GM19395 (cell line): ENCODE measurements at regions not wholly inside any gene's neighbourhood (a gene's known extent, or its start where the extent isn't known, plus 50 kb on each side); places are given as distances from the start of the nearest gene placed in this dataset.

Experiments
- ATAC-seq: cut with Tn5 transposase; IDR thresholded peaks from one replicate; pipeline ENCODE4 v1.9.1; 2021; ENCODE audit warnings: mild to moderate bottlenecking, moderate library complexity; ENCODE audit not compliant: unreplicated experiment

DNA sequence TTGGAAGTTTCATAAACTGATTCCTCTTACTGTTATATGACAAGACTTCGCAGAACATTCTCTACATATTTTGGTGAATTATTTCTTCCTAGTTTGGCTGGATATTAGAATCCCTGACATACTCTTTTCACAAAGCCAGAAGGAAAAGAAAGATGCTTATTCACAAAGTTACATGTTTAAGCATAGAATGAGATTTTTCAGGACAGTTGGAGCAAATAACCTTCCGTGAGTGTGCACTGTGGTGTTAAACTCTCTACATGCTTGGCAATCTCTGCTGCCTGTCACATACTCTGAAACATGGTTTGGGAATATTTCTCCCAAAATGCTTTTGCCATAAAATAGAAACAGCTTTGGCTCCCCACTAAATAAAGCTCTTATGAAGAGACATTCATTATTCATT lies 230.0 kb upstream of the MTNR1B start:
- ATAC-seq, result no peak

DNA sequence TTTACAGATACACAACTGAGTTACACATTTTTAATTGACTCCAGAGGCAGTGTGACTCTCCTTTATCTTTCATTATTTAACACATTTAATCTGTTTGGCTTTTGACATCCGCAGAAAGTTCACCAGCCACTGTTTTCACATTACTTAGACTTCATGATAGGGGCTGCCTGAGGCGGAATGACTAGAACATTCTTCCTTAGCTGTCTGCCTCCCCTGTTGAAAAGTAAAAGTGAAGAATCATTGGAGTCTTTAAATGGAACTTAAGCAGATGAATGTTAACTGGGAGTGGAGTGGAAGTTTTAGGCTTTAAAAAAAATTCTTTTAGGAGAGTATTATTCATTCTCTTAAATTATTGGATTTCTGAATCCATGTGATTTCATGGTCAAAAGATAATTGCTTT lies 229.2 kb upstream of the MTNR1B start:
- no peak for ATAC-seq

DNA sequence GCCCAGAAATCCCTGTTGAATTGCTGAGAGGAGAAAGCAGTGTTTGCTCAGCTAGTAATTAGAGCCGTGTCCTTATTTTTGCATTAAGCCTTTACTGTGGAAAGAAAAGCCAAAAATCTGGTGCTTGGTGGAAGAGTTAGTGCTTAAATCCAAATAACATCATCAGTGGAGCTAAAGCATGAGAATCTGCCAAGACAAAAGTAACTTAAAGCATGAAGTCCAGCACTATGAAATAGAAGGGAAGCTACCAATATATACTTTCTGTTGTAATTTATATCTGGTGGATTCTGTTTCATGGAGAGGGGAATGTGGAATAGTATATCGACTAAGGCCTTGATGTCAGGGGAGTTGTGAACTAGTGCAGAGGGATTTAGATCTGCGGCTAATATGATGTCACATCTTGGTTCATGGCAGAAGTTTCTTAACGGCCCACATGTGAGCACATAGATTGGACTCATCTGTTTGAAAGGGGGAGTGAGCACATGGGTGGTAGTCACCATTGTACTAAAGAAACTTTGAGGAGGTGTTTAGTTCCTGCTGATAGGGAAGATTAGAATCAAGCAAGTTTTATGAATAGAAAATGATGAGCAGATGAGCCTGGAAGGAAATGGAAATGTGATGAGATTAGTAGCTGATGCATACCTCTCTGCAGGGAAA lies 224.4 kb upstream of the MTNR1B start:
- no peak for ATAC-seq

DNA sequence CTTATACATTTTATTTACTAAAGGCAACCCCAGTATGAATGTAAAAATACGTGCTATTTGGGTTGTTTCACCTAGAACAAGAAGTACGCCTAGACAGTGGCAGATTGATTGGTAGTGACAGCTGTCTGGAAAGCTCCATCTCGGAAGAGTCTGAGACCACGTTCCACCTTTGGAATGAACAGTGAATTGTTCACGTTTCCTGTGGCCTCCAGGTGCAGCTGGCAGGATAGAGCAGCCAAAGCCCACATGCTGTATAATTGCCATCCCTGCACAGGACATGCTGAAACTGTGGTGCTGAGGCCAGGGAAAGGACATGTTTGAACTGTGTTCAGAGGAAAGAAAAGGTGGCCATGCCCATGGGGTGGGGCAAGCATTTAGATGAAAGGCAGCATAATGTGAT lies 218.7 kb upstream of the MTNR1B start:
- no peak for ATAC-seq

DNA sequence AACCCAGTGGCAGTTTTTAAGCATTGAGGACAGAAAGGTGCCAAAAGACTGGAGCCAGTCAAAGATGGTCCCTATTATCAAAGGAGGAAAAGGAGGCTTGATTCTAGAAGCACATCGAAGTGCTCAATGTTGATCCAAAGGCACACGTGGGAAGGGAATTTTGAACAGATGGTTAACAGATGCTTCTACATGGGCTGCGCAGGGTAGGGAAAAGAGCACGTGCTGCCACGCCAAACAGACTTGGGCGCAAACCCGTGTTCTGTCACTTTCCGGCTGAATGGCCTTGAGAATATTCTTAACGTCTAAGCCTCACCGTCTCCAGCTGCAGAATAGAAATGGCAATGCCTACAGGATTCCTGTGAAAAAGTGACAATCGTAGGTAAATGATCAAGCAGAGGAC lies 217.9 kb upstream of the MTNR1B start:
- ATAC-seq, result no peak

DNA sequence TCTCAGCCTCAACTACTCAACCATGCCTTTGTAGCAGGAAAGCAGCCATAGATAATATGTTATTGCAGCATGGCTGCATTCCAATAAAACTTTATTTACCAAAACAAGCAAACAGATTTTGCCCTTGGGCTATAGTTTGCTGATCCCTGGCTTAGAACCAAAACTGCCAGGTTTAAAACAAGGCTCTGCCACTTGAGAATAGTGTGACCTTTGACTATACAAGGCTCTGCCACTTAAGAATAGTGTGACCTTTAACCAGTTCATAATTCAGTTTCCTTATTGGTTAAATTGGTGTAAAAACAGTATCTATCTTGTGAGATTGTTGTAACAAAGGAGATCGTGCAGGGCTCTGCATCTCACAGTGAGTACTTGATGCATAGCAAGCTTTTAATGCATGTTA lies 217.3 kb upstream of the MTNR1B start:
- no peak for ATAC-seq

DNA sequence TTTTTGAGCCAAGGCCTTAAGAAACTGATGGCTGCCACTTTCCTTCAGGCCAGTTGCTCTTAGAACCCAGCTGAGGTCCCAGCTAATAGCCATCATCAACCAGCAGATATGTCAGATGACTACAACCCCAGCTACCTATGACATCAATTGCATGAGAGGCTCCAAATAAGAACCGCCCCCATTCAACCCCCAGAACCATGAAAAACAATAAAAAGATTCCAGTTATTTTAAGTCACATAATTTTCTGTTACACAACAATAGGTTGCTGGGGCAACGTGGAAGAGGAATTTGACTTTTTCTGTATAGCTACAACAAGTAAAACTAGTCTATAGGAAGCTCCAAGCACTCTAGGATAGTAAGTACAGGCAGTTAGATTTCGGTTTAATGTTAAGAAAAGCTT lies 216.3 kb upstream of the MTNR1B start:
- ATAC-seq, result no peak

DNA sequence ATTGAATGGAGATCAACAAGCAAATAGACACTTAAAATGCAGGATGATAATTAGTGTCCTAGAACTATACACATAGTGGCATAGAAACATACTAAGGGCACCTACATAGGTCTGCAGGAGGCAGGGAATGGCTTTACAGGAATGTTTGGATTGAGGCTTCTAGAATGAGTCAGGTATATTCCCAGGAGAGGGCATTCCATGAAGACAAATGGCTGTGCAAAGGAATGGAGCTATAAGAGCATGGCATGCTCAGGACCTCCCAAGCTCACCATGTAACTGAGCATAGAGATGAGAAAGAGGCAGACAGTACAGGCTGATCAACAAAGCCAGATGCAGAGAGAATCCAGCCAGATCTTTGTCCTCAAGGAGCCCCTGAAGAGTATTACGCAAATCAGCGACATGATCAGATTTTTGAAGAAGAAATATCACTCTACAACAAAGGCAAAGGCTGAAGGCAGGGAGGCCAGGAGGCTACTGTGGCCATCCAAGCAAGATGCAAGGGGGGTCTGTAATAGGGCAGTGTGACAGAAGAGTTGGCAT lies 211.1 kb upstream of the MTNR1B start:
- no peak for ATAC-seq

DNA sequence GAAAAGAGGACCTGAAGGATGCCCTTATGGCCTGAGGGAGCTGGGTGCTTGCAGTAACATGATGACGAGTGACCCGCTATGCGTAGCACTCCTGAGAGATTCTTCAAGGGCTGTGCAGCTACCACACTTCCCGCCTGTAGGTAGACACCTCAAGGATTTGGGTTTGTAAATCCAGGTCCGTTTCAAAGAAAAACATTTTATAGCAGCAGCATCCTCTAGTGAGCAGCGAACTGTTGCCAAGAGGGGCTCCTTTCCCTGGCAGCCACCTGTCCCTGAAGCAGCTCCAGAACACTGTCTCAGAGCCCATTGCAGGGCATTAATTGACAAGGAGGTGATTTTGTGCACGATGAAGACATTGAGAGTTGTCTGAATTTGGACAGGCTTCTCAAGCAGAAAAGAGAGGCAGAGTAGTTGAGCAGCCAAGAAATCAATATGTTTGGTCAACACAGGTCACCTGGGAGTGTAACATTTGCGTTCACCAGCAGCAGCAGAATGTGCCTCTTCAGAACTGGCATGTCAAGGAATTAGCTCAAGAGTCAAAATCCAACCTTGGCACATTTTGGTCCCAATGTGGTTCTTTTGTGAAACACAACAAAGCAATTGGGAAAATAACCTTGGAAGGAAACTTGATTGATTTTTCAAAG lies 209.8 kb upstream of the MTNR1B start:
- ATAC-seq, result no peak

DNA sequence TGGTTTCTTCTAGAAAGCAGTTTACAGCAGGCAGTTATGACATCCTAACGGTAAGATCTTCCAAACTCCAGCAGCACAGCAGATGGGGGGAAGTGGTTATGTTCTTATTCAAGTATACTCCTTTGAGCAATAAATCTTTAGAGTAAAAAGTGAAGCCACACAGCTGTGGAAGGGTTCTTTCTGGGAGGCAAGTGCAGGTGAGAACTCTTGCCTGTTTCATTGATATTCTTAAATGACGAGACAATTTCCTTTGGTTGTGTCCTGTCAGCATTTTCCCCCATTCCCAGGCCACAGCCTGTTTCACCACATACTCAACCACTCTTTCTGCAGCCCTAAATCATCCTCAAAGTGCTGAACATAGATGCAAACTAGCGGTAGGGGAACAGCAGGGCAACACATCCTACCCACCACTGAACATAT lies 207.3 kb upstream of the MTNR1B start:
- ATAC-seq, result no peak

DNA sequence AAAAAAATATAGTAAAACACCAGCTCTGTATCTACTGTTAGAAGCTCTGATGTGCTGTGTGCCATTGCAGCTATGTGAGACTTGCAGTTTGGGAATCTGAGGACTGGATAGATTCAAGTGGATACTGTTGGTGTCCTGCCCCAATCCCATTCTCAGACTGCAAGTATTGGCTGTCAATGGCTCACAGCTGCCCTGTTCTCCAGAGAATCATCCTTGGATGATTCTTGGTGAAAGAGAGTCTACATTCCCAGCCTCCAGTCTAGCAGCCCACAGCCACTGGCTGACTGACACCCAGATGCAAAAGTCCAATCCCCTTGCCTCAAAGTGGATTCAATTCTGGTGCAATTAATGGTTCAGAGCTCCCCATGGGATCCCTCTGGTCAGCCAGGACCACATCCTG lies 206.1 kb upstream of the MTNR1B start:
- no peak for ATAC-seq

DNA sequence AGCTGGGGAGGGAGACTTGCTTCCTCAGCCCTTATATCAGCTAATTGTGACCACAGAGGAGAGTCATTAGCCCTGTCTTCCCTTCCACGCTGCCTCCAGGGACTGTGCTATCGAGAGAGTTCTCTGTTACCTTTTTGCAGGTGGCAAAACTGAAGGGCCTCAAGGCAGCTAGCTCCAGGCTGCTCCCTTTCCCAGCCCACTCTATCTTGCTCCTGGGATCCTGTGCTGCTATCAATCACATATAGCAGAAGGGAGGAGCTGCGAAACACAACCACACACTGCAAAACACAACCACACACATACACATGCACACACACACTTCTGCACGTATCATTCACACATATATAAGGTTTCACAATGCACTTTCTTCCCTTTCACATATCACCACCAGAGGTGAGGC lies 205.3 kb upstream of the MTNR1B start:
- ATAC-seq, result no peak

DNA sequence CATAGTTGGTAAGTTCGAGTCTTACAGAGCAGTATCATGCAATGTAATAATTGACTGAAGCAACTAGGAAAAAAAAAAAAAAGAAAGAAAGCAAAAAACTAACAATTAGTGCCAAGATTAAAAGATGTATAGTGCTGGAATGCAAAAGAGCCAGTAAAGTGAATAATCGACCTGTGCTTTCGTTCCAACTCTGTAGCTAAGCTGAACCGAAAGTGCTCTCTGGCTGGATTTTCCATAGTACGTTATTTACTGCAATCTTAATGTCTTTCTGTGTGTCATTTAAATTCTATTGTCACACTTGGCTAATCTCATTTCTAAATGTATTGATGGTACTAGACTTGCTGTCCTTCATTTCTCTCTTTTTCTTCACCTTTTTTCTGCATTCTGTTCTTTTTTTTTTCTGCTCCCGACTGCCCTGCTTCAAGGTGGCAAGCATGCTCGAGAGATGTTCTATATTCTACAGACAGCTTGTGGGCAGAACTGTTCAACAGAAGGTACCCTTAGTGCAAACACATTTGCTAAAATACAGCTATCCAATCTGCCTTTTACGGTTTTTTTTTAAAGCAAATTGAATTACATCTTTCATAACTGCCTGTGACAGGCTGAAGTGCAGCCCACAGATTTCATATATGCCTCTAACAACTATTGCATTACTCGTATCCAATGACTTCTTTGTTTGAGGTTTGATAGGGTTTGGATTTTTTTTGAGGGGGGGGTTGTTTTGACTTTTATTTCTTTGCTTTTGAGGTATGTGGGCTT lies 204.2 kb upstream of the MTNR1B start:
- no peak for ATAC-seq

DNA sequence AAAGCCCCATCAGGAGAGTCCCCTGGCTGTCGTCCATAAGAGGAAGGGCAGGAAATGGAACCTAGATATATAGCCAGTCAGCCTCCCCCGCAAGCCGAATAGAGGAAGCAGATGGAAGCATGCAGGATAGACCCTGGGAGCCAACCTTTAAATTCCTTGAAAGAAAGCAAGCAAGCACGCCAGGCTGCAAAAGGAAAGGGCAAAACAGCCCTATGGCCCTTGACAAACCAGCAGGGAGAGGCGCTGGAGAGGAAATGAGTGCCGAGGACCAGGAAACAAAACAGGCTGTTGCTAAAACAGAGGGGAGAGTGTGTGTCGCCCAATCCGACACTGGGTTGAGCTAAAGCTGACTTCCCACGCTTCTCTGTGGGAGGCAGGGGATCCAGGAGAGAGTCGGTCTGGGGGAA lies 203.5 kb upstream of the MTNR1B start:
- ATAC-seq, result no peak

DNA sequence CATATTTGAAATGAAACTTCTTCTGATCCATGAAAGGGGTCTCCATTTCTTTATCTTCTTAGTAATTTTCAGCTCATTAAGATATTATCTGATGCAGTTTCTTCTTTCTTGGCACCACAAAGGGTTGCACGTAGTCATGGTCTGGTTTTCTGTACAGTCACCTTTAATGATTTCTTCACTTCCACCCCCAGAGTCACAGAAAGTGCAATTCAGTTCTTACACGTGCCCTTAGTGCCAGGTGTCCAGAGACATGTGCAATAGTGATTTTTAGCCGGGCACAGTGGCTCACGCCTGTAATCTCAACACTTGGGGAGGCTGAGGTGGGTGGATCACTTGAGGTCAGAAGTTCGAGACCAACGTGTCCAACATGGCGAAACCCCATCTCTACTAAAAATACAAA lies 202.8 kb upstream of the MTNR1B start:
- no peak for ATAC-seq

DNA sequence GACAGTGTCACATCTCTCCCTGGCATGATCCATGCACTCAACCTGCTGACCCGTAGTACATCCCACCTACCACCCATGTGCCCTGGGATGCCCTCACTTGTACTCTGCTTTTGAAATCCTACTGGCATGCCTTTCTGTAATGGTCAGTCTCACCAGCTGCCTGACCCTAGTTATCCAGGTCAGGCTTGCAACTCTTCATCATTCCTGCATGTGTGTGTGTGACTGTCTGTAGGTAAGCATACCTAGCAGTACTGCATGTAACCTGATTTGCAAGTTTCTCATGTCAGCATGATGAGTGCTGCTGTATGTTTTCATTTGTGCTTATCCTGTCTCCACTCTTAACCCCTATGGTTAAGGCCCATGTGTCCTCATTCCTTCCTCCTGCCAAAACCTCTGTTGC lies 202.0 kb upstream of the MTNR1B start:
- ATAC-seq, result no peak

DNA sequence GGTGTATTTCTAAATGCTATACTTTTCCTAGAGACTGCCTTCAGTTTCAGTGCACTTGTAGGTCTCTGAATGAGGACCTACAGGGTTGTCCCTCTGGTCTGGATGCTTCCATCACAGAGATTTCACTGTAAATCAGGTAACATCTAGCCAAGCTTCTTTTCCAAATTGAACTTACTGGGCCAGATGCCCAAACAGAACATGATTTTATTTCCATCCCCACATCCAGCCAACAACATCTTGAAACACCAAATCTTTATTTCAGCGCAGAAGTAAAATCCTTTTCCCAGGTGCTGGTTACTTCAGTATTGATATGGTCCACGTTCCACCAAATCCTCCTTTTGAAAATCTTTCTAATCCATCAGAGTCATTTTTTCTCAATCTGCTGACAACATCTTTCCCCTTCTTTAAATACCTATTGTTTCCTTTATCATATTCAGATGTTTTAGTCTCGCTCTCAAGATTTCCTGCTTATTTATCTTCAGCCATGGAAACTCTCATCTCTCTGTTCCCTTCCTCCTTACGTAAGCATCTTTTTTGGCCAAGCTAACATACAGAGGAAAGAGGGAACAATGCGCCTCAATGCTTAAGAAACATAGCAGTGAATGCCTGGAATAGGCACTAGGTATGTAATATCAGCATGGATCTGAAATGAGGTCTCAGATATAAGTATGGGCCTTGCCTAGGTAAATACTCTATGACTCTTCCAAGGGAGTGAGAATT lies 201.2 kb upstream of the MTNR1B start:
- no peak for ATAC-seq

DNA sequence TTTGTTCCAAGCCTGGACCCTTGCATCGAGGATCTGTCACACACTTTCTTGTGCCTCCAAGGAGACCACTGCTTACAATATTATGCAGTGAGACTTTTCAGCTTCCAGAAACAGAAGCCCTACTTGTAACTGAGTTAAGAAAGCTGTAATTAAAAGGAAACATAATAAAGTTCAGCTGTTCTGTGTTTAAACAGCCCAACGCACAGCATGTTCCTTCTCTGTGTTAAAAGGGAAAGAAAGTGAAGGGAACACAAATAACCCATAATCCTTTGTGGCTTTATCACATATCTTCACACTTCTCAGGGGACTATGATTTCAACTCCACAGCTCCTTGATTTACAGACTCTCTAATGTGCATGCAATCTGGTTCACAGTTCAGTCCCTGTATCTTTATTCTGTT lies 200.3 kb upstream of the MTNR1B start:
- no peak for ATAC-seq

DNA sequence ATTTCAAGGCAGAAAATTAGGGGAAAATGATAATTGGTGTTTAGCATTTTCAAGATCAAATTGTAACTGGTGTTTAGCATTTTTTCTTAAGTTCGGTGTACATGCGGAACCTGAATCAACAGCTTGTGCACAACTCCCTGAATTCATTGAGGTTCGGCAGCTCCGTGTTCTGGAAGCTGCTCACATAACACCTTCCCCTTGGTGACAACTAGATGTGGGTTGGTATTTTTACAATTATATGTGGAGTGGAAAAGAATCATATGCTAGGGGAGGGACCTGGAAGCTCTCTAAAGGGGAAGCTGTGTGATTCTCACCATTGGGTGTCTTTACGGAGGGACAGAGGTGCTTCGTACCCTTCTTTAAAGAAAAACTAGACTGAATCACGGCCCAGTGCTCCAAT lies 199.0 kb upstream of the MTNR1B start:
- no peak for ATAC-seq

DNA sequence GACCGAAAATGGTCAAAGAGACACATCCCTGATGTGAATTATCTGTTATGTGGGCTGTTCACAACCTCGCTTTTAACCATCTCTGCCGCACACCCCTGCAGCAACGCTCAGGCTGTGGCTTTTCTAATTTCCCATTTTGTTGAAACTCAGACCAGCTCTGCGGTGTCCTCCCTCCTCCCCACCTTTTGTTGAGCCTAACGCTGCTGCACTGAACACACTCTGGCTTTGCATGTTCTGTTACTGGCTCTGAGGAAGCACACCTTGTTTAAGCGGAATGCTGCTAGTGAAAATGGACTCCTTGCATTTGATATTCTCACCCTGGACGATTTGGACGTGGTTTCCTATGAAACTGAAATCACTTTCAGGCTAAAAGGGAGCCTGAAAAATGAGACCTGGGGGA lies 198.5 kb upstream of the MTNR1B start:
- no peak for ATAC-seq

DNA sequence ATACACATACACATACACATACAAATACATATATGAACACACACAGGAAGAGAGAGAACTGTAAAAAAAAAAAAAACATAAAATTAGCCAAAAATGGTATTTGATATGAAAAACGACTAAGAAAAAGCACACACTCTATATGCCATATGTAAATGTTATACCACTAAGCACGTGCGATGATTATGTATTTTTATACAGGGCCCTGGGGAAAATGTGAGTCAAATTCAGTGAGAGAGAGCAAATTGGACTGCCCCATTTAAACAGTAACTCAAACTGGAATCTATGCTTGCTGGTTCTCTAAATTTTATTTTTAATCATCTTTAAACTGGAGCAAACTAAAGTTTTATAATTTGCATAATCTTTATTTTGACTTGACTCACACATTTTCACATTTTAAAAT lies 197.8 kb upstream of the MTNR1B start:
- ATAC-seq, result no peak
